Peyer's patch (tissue), 4 donors: ENCODE measurements at regions not wholly inside any gene's neighbourhood (a gene's known extent, or its start where the extent isn't known, plus 50 kb on each side); places are given as distances from the start of the nearest gene placed in this dataset.

Experiments
- CTCF ChIP-seq, 6 experiments: fragments of 450-650 bp in 4 of 6; fragments of 200-600 bp in 2 of 6; sonication (generic) in 1 of 6; IDR thresholded peaks; one replicate each; pipeline ENCODE4 v1.5.1; 2017 to 2019; ENCODE audit warnings: antibody characterized with exemption in 6 of 6, mild to moderate bottlenecking in 3 of 6, moderate library complexity in 1 of 6
- POLR2A ChIP-seq, 2 donors: fragments of 450-650 bp; IDR thresholded peaks; one replicate each; pipeline ENCODE4 v1.5.1; 2017; ENCODE audit warnings: antibody characterized with exemption in 2 of 2, mild to moderate bottlenecking in 2 of 2, moderate library complexity in 2 of 2

GRCh38 chr4:15147714-15148113 lies 145.4 kb downstream of the CPEB2 start:
- TF ChIP-seq POLR2A (IDR thresholded peaks at IDR 0.05) (no peak), CTCF (IDR thresholded peaks at IDR 0.05) (no peak)
